IPS DF 4.7 (cell line): ENCODE measurements at regions not wholly inside any gene's neighbourhood (a gene's known extent, or its start where the extent isn't known, plus 50 kb on each side); places are given as distances from the start of the nearest gene placed in this dataset.
"Not testable (repeated sequence)": the region's sequence is repeated elsewhere in the genome, so short reads cannot be mapped to it uniquely, and the experiment has no call there.

Experiments
- DNase-seq: peaks from one replicate; pipeline ENCODE4 v3.0.0-alpha.2; 2013; ENCODE audit warnings: low spot score; ENCODE audit errors: extremely low read depth

- no peak for DNase-seq
These were observed 160.4 kb downstream of the UACA start for GRCh38 chr15:70602834-70603560.

DNA sequence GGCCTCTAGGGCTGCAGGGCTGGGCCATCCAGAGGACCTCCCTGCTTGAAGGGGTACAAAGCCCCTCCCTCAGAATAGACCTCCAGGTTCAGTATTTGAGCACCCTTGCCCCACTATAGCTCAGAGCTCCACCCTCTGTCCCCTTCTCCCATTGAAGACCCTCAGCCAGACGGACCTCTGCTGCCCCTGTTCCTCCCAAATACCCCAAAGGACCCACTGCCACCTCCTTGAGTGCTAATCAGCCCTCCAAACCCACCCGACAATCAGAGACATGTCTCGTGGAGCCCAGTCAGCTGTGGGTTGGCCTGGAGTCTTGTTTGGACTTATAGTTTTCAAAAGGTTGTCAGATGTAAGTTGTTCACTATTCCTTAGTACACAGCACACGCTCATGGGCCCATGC is 161.1 kb downstream of the UACA start:
- no peak for DNase-seq

GRCh38 chr15:70597945-70598344 is 165.4 kb downstream of the UACA start:
- DNase-seq: no peak

GRCh38 chr15:70597056-70597603 is 166.2 kb downstream of the UACA start:
- no peak for DNase-seq

DNA sequence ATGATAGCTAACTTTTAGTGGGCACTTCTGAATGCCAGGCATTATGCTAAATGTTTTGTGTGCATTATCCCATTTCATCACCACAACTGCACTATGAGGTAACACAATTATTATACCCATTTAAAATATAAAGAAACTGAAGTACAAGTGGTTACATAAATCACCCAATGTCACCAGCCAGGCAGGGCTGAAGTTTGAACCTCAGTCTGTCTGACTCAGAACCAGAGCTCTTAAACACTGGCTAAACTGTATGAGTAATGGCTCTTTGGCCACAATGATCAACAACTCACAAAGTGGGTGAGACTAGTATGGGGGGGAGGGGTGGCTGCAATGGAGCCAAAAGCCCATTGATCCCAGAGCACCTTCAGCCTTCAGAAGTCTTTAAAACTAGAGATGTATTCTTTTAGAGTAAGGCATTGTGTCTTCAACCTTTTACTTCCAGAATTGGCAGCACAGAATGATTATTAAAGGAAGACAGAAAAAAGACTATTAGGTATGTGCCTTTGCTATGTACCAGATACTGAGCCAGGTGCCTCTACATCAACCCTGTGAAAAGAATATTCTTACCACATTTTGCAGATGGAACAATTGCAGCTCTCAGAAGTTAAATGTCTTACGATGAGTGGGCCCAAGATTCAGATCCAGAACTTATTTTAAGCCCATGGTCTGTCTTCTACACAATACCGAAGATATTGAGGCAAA is 166.9 kb downstream of the UACA start:
- no peak for DNase-seq

- no peak for DNase-seq
These were observed 169.6 kb downstream of the UACA start for GRCh38 chr15:70593795-70594194.

DNA sequence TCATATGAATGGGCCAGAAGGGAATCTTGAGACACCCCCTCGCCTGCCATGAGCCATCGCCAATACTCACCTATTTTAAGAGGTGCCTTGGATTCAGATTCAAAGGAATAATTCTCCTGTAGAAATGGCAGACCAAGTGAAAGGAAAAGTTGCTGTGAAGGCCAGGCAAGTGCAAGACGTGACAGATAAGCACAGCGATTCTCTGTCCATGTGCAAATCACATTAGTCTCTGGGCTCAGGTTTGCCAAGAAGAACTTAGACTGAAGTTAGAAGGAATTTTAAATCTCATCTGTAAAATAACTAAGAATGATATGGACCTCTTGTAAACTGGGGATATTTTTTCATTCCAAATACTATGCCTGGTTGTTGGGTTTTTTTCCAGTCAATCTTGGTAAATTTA is 173.6 kb downstream of the UACA start:
- no peak for DNase-seq

DNA sequence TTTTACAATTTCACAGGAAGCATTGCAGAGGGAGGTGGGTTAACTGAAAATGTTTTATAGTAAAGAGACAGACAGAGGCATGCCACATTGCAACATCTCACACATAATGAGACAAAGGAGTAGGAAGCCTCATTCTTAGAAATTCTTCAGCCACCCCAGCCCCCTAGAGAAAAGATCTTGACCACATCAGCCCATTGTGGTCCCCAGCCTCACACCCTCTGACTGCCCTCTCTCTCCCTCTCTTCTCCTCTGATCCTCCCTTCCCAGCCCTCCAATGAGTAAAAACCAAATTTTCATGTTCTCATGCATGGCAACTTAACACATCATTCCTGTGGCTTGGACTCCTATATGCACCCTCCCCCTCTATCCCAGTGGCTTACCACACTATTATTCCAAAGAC is 174.1 kb downstream of the UACA start:
- no peak for DNase-seq

GRCh38 chr15:70588613-70589012 is 174.7 kb downstream of the UACA start:
- DNase-seq: no peak

DNA sequence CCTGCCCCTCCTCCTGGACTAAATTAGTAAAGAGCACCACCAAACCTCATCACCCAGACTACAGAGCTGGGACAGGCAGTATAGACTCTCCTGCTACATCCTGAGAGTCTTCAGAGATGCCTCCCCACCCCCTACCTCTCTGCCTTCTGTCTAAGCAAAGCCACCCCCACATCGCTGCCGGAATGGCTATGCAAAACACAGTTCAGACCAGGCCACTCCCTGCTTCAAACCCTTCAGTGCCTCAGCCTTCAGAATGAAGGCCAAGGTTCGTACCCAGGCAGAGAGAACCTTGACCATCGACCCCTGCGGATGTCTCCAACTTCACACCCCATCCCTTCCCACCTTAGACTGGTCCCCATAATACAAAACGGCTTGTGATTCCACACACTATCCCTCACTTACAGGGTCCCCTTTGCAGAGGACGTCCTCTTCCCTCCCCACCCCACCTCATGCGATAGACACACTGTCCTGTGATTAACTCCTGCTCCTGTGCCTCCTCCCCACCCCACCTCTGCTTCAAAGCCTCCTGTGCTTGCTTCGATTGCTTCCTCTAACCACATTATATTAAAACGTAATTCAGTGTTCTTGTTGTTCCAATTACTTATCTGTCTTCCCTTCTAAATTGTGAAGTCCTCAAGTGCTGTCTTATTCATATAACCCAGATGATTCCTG is 175.3 kb downstream of the UACA start:
- no peak for DNase-seq

GRCh38 chr15:70587012-70587634 is 176.2 kb downstream of the UACA start:
- DNase-seq: not testable (repeated sequence)

GRCh38 chr15:70586241-70586640 is 177.1 kb downstream of the UACA start:
- no peak for DNase-seq

DNA sequence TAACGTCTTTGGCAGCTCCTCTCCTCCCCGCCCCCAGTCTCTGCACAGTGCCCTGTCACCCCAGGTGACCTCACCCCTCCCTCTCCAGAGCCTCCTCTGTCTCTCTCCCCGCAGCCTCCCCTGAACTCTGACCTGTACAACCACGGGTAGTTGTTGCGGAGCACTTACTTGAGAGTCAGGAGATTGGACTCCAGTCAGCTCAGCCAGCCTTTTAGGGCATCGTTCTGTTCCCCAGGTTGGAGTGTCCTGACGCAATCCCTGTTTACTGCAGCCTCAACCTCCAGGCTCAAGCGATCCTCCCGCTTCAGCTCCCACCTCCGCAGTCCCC is 177.7 kb downstream of the UACA start:
- DNase-seq: no peak

GRCh38 chr15:70584838-70585706 is 178.3 kb downstream of the UACA start:
- DNase-seq: no peak

DNA sequence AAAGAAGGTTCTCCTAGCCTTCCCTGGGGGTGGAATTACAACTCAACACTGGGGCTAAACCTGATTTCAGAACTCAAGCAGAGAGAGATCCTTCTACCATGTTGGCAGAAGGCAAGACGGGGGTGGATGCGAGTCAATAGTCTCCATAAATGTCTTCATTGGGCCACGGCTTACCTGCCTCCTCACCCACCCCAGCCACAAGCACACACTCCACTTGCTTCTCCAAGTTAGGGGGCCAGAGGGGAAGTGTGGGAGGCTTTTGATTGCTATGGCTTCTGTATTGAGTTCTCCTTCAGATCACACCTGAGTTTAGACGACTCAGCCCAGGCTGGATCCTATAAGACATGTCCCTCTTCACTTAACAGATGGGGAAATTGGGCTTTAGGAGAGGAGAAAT is 178.9 kb downstream of the UACA start:
- no peak for DNase-seq

DNA sequence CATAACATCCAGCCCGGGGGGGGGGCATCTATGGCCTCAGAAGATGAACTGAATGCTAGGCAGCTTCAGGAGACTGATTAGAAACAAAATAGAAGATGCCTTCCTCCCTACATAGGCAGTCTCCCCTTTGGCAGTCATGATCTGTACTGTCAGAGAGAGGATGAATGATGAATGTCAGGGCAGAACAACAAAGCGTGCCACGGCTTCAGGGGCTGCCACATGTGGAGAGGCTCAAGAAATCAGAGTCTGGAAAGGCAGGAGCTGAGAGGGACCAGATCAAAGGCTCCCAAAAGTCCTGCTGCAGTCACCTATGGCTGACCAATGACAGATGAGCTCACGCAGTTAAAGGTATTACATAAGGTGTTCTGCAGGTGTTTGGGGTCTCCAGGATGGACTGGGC is 180.4 kb downstream of the UACA start:
- no peak for DNase-seq

- no peak for DNase-seq
These were observed 181.0 kb downstream of the UACA start for GRCh38 chr15:70582143-70582945.

- DNase-seq: no peak
These were observed 182.4 kb downstream of the UACA start for GRCh38 chr15:70580958-70581357.

GRCh38 chr15:70580286-70580685 is 183.1 kb downstream of the UACA start:
- no peak for DNase-seq

- DNase-seq: no peak
These were observed 183.6 kb downstream of the UACA start for GRCh38 chr15:70579766-70580165.
